Natural killer cell (primary cell): ENCODE measurements at regions not wholly inside any gene's neighbourhood (a gene's known extent, or its start where the extent isn't known, plus 50 kb on each side); places are given as distances from the start of the nearest gene placed in this dataset.

ENCODE experiments used
- ATAC-seq, 3 donors: fragments of 150-1000 bp in 2 of 3; fragments of 200-7000 bp in 1 of 3; cut with Tn5 transposase; 1 replicate in 1 of 3; 2 replicates in 2 of 3; pipeline ENCODE4 v1.10.0; 2021; ENCODE audit warnings: mild to moderate bottlenecking in 2 of 3, moderate library complexity in 2 of 3
- DNase-seq, 2 donors: peaks; one replicate each; pipeline versions ENCODE4 v3.0.0 to v3.0.0-alpha.2; 2013 to 2021; ENCODE audit warnings: mixed read lengths in 1 of 2
- H3K27ac ChIP-seq: one replicate; pipeline ENCODE4 v1.5.1; 2013; ENCODE audit warnings: mild to moderate bottlenecking, low read length
- H3K27me3 ChIP-seq: one replicate; pipeline ENCODE4 v1.6.1; 2013; ENCODE audit warnings: low read length; ENCODE audit not compliant: control insufficient read depth, insufficient read depth
- H3K36me3 ChIP-seq: one replicate; pipeline ENCODE4 v1.6.1; 2013; ENCODE audit warnings: low read length; ENCODE audit not compliant: control insufficient read depth, insufficient read depth
- H3K4me1 ChIP-seq: one replicate; pipeline ENCODE4 v1.6.1; 2013; ENCODE audit warnings: low read length; ENCODE audit not compliant: control insufficient read depth, insufficient read depth
- H3K4me3 ChIP-seq: one replicate; pipeline ENCODE4 v1.5.1; 2013; ENCODE audit warnings: low read length
- H3K9me3 ChIP-seq: one replicate; pipeline ENCODE4 v1.6.1; 2013; ENCODE audit warnings: low read length; ENCODE audit not compliant: control insufficient read depth, insufficient read depth
- H3K27ac Mint-ChIP-seq, 2 donors: one replicate each; pipeline ENCODE4 v1.8.0; 2022; ENCODE audit warnings: mild to moderate bottlenecking in 2 of 2, mixed read lengths in 2 of 2, moderate library complexity in 1 of 2
- H3K27me3 Mint-ChIP-seq, 2 donors: one replicate each; pipeline ENCODE4 v1.8.0; 2022; ENCODE audit warnings: low read depth in 2 of 2, mixed read lengths in 2 of 2
- H3K36me3 Mint-ChIP-seq: one replicate; pipeline ENCODE4 v1.8.0; 2022; ENCODE audit warnings: mixed read lengths
- H3K4me1 Mint-ChIP-seq, 2 donors: one replicate each; pipeline ENCODE4 v1.8.0; 2022; ENCODE audit warnings: mixed read lengths in 2 of 2
- H3K4me3 Mint-ChIP-seq: one replicate; pipeline ENCODE4 v1.8.0; 2022; ENCODE audit warnings: mild to moderate bottlenecking, moderate library complexity, mixed read lengths
- H3K9me3 Mint-ChIP-seq, 2 donors: one replicate each; pipeline ENCODE4 v1.8.0; 2022; ENCODE audit warnings: mixed read lengths in 2 of 2
- CTCF ChIP-seq: fragments of 200-600 bp; IDR thresholded peaks from one replicate; pipeline ENCODE4 v1.8.0; 2022; ENCODE audit warnings: antibody characterized with exemption
- WGBS: methylation state at CpG from one replicate; pipeline ENCODE4 v1.1.7; 2013; ENCODE audit warnings: missing lambda C conversion rate; ENCODE audit not compliant: insufficient coverage; 5-methylcytosine and 5-hydroxymethylcytosine counted together
- intact Hi-C: fragments of 100-400 bp; cut with micrococcal nuclease; formaldehyde crosslinking; loops from one replicate; pipeline ENCODE4 v1.14.2; 2022

GRCh38 chr18:52046842-52047241, 293.2 kb upstream of the DCC start:
- Histone ChIP-seq H3K4me3 (no peak overlapping the region), H3K9me3 (no peaks in the 10 kb centered on the region), H3K27ac (no peak overlapping the region), H3K36me3 (no peaks in the 10 kb centered on the region), H3K27me3 (no peaks in the 10 kb centered on the region), H3K4me1 (no peaks in the 10 kb centered on the region)
- ATAC-seq (no peak), DNase-seq (no peak)
- TF ChIP-seq CTCF: no peak
- intact Hi-C loops: no loop called here
- no peaks in the 10 kb centered on the region for H3K27me3 Mint-ChIP-seq
- H3K36me3 Mint-ChIP-seq: no peaks in the 10 kb centered on the region
- no peak overlapping the region for H3K4me3 Mint-ChIP-seq
- no peaks in the 10 kb centered on the region for H3K4me1 Mint-ChIP-seq
- WGBS: 74% methylated on average over 4 of the region's 4 CpGs
- no peak overlapping the region for H3K27ac Mint-ChIP-seq
- peaks cover 6% of the 10 kb centered on the region in 2 donors for H3K9me3 Mint-ChIP-seq

GRCh38 chr18:52054324-52054723, 285.7 kb upstream of the DCC start:
- Mint-ChIP-seq H3K27ac (no peak overlapping the region), H3K27me3 (no peaks in the 10 kb centered on the region), H3K4me3 (no peak overlapping the region), H3K9me3 (peaks cover 7 to 14% of the 10 kb centered on the region in 2 donors), H3K4me1 (no peaks in the 10 kb centered on the region), H3K36me3 (peaks cover 6% of the 10 kb centered on the region)
- DNase-seq: no peak
- H3K4me3 ChIP-seq: no peak overlapping the region
- no peaks in the 10 kb centered on the region for H3K9me3 ChIP-seq
- no peaks in the 10 kb centered on the region for H3K36me3 ChIP-seq
- no peaks in the 10 kb centered on the region for H3K4me1 ChIP-seq
- intact Hi-C loops: no loop called here
- TF ChIP-seq CTCF: no peak
- no peaks in the 10 kb centered on the region for H3K27me3 ChIP-seq
- H3K27ac ChIP-seq: no peak overlapping the region
- ATAC-seq: no peak

GRCh38 chr18:52060607-52061304, 279.2 kb upstream of the DCC start:
- H3K4me3 ChIP-seq: no peak overlapping the region
- Mint-ChIP-seq H3K4me3 (no peak overlapping the region), H3K4me1 (no peaks in the 10 kb centered on the region), H3K36me3 (peaks cover under 1% of the 10 kb centered on the region), H3K27me3 (no peaks in the 10 kb centered on the region), H3K27ac (no peak overlapping the region), H3K9me3 (peaks cover 6 to 12% of the 10 kb centered on the region in 2 donors)
- 42% methylated on average over 4 of the region's 4 CpGs for WGBS
- no peaks in the 10 kb centered on the region for H3K36me3 ChIP-seq
- ATAC-seq: no peak
- intact Hi-C loops: no loop called here
- peaks cover 12% of the 10 kb centered on the region for H3K9me3 ChIP-seq
- no peak for DNase-seq
- H3K27me3 ChIP-seq: no peaks in the 10 kb centered on the region
- H3K4me1 ChIP-seq: no peaks in the 10 kb centered on the region
- TF ChIP-seq CTCF: no peak
- no peak overlapping the region for H3K27ac ChIP-seq

GRCh38 chr18:52063923-52064322, 276.1 kb upstream of the DCC start:
- no peaks in the 10 kb centered on the region for H3K27me3 ChIP-seq
- no peak for DNase-seq
- WGBS: 71% methylated on average over 2 of the region's 2 CpGs
- peaks cover 12% of the 10 kb centered on the region for H3K9me3 ChIP-seq
- H3K4me3 ChIP-seq: no peak overlapping the region
- H3K27ac ChIP-seq: no peak overlapping the region
- TF ChIP-seq CTCF: no peak
- H3K36me3 ChIP-seq: no peaks in the 10 kb centered on the region
- Mint-ChIP-seq H3K4me3 (no peak overlapping the region), H3K36me3 (no peaks in the 10 kb centered on the region), H3K9me3 (peaks cover 17% of the 10 kb centered on the region in 2 donors), H3K4me1 (no peaks in the 10 kb centered on the region), H3K27me3 (no peaks in the 10 kb centered on the region), H3K27ac (no peak overlapping the region)
- no peaks in the 10 kb centered on the region for H3K4me1 ChIP-seq
- intact Hi-C loops: no loop called here
- no peak for ATAC-seq
